ENCODE measurements at regions not wholly inside any gene's neighbourhood (a gene's known extent, or its start where the extent isn't known, plus 50 kb on each side); places are given as distances from the start of the nearest gene placed in this dataset.

- Histone ChIP-seq H3K27ac (no peak overlapping the region), H3K9me3 (no peaks in the 10 kb centered on the region), H3K4me2 (no peak overlapping the region), H3K4me3 (no peak overlapping the region), H3K4me1 (no peaks in the 10 kb centered on the region)
- FAIRE-seq (no peak), ATAC-seq (no peak), DNase-seq (ENCODE audit: low read depth in 1 of 2, low spot score in 1 of 2) (no peak)
- CTCF ChIA-PET: no interaction called here
- no peak for TF ChIP-seq FOXS1 (CRISPR knock-in tag; IDR thresholded peaks at IDR 0.05)
- TF ChIP-seq KDM5A (IDR thresholded peaks at IDR 0.05): no peak
- TF ChIP-seq RNF2 (IDR thresholded peaks at IDR 0.05; ENCODE audit: borderline replicate concordance, low read depth): no peak
- TF ChIP-seq FOSB (CRISPR knock-in tag; IDR thresholded peaks at IDR 0.05): no peak
- no peak for TF ChIP-seq E2F6 (IDR thresholded peaks at IDR 0.05; ENCODE audit: borderline replicate concordance, low read depth)
- TF ChIP-seq TFCP2L1 (CRISPR knock-in tag; IDR thresholded peaks at IDR 0.05): no peak
- no peak for TF ChIP-seq HES2 (IDR thresholded peaks at IDR 0.05)
- TF ChIP-seq HMGXB4 (CRISPR knock-in tag; IDR thresholded peaks at IDR 0.05; ENCODE audit: borderline replicate concordance): no peak
- TF ChIP-seq CHD2 (IDR thresholded peaks at IDR 0.05; ENCODE audit: low read length, partially characterized antibody): no peak
- TF ChIP-seq RARB (CRISPR knock-in tag; IDR thresholded peaks at IDR 0.05): no peak
- no peak for TF ChIP-seq HOXB13 (CRISPR knock-in tag; IDR thresholded peaks at IDR 0.05; ENCODE audit: low read depth)
- POLR2A ChIA-PET: no interaction called here
- 25% methylated on average over 6 of the region's 6 CpGs for WGBS (ENCODE audit: missing lambda C conversion rate)
Observed at GRCh38 chr10:9147475-9147874, 1093.0 kb downstream of the GATA3 start.

- ChIA-PET POLR2A (no interaction called here), CTCF (no interaction called here)
- ATAC-seq: no peak
- Histone ChIP-seq H3K9me3 (no peaks in the 10 kb centered on the region), H3K27ac (no peak overlapping the region), H3K4me1 (no peaks in the 10 kb centered on the region), H3K4me2 (no peak overlapping the region), H3K4me3 (no peak overlapping the region)
- TF ChIP-seq JUNB (IDR thresholded peaks at IDR 0.05) (no peak), ELK1 (IDR thresholded peaks at IDR 0.05; ENCODE audit: low read depth, low read length) (no peak), SREBF2 (IDR thresholded peaks at IDR 0.05) (no peak), ZNF302 (CRISPR knock-in tag; IDR thresholded peaks at IDR 0.05) (no peak), USF2 (IDR thresholded peaks at IDR 0.05) (no peak), HEYL (CRISPR knock-in tag; IDR thresholded peaks at IDR 0.05) (no peak), MAFK (IDR thresholded peaks at IDR 0.05; ENCODE audit: partially characterized antibody) (no peak), RCOR1 (IDR thresholded peaks at IDR 0.05; ENCODE audit: low read depth, low read length) (no peak), RARB (CRISPR knock-in tag; IDR thresholded peaks at IDR 0.05) (no peak), HES2 (IDR thresholded peaks at IDR 0.05) (no peak), HMGXB4 (CRISPR knock-in tag; IDR thresholded peaks at IDR 0.05; ENCODE audit: borderline replicate concordance) (no peak), MAZ (IDR thresholded peaks at IDR 0.05; ENCODE audit: borderline replicate concordance, low read depth, low read length) (no peak)
- FAIRE-seq: no peak
- no peak for DNase-seq (ENCODE audit: low read depth in 1 of 2, low spot score in 1 of 2)
Observed at GRCh38 chr10:9149134-9149533, 1094.6 kb downstream of the GATA3 start.
